ENCODE measurements at regions not wholly inside any gene's neighbourhood (a gene's known extent, or its start where the extent isn't known, plus 50 kb on each side); places are given as distances from the start of the nearest gene placed in this dataset.

GRCh38 chr20:23139524-23139923, 53.4 kb upstream of the CD93 start:
- no peaks in the 10 kb centered on the region for H3K9me3 ChIP-seq (ENCODE audit: control insufficient read depth in 4 of 4, low read length in 3 of 4)
- no peak overlapping the region for H3K4me3 ChIP-seq (ENCODE audit: low read depth in 1 of 3, low read length in 3 of 3)
- no peak for TF ChIP-seq MAX (IDR thresholded peaks at IDR 0.05)
- H3K27me3 ChIP-seq (ENCODE audit: control insufficient read depth in 4 of 4, insufficient read depth in 4 of 4, low read length in 3 of 4): no peaks in the 10 kb centered on the region
- no peak overlapping the region for H3K9ac ChIP-seq (ENCODE audit: low read depth in 1 of 2, low read length in 2 of 2)
- 82% methylated on average over 8 of the region's 8 CpGs for WGBS
- no peaks in the 10 kb centered on the region for H3K36me3 ChIP-seq (ENCODE audit: control insufficient read depth in 4 of 4, insufficient read depth in 3 of 4, low read depth in 1 of 4, low read length in 3 of 4)
- peaks cover 0 to 3% (median 2%) of the 10 kb centered on the region in 4 donors for H3K4me1 ChIP-seq (ENCODE audit: control insufficient read depth in 4 of 4, insufficient read depth in 4 of 4, low read length in 3 of 4)
- no peak overlapping the region for H3K27ac ChIP-seq (ENCODE audit: low read depth in 1 of 2, low read length in 2 of 2)
- no peak for DNase-seq (ENCODE audit: low spot score)

- peaks cover 0 to 3% (median 2%) of the 10 kb centered on the region in 4 donors for H3K4me1 ChIP-seq (ENCODE audit: control insufficient read depth in 4 of 4, insufficient read depth in 4 of 4, low read length in 3 of 4)
- H3K4me3 ChIP-seq (ENCODE audit: low read depth in 1 of 3, low read length in 3 of 3): no peak overlapping the region
- no peak overlapping the region for H3K27ac ChIP-seq (ENCODE audit: low read depth in 1 of 2, low read length in 2 of 2)
- no peaks in the 10 kb centered on the region for H3K9me3 ChIP-seq (ENCODE audit: control insufficient read depth in 4 of 4, low read length in 3 of 4)
- H3K27me3 ChIP-seq (ENCODE audit: control insufficient read depth in 4 of 4, insufficient read depth in 4 of 4, low read length in 3 of 4): no peaks in the 10 kb centered on the region
- H3K9ac ChIP-seq (ENCODE audit: low read depth in 1 of 2, low read length in 2 of 2): no peak overlapping the region
- no peak for DNase-seq (ENCODE audit: low spot score)
- no peaks in the 10 kb centered on the region for H3K36me3 ChIP-seq (ENCODE audit: control insufficient read depth in 4 of 4, insufficient read depth in 3 of 4, low read depth in 1 of 4, low read length in 3 of 4)
- no peak for TF ChIP-seq RAD21 (IDR thresholded peaks at IDR 0.05)
- no peak for TF ChIP-seq REST (IDR thresholded peaks at IDR 0.05)
- TF ChIP-seq ATF3 (IDR thresholded peaks at IDR 0.05): no peak
- no peak for TF ChIP-seq SP1 (IDR thresholded peaks at IDR 0.05)
- 87% methylated on average over 3 of the region's 3 CpGs for WGBS
Observed at GRCh38 chr20:23138682-23139081, 52.6 kb upstream of the CD93 start.

GRCh38 chr20:23138226-23138625, 52.1 kb upstream of the CD93 start:
- TF ChIP-seq EGR1 (IDR thresholded peaks at IDR 0.05; ENCODE audit: low read depth in 2 of 2) (no peak), RXRA (IDR thresholded peaks at IDR 0.05) (no peak), HNF4G (IDR thresholded peaks at IDR 0.05) (no peak), CTCF (IDR thresholded peaks at IDR 0.05; ENCODE audit: low read depth, low read length, missing input control) (no peak), YY1 (IDR thresholded peaks at IDR 0.05) (no peak), HNF4A (conservative IDR thresholded peaks at IDR 0.05) (no peak), ATF3 (IDR thresholded peaks at IDR 0.05) (no peak), FOXA2 (IDR thresholded peaks at IDR 0.05) (no peak), ZBTB33 (IDR thresholded peaks at IDR 0.05) (no peak), MAX (IDR thresholded peaks at IDR 0.05) (no peak)
- Histone ChIP-seq H3K4me1 (ENCODE audit: control insufficient read depth in 4 of 4, insufficient read depth in 4 of 4, low read length in 3 of 4) (peaks cover 0 to 3% (median 2%) of the 10 kb centered on the region in 4 donors), H3K36me3 (ENCODE audit: control insufficient read depth in 4 of 4, insufficient read depth in 3 of 4, low read depth in 1 of 4, low read length in 3 of 4) (no peaks in the 10 kb centered on the region), H3K4me3 (ENCODE audit: low read depth in 1 of 3, low read length in 3 of 3) (no peak overlapping the region), H3K9me3 (ENCODE audit: control insufficient read depth in 4 of 4, low read length in 3 of 4) (no peaks in the 10 kb centered on the region), H3K27me3 (ENCODE audit: control insufficient read depth in 4 of 4, insufficient read depth in 4 of 4, low read length in 3 of 4) (no peaks in the 10 kb centered on the region), H3K9ac (ENCODE audit: low read depth in 1 of 2, low read length in 2 of 2) (no peak overlapping the region), H3K27ac (ENCODE audit: low read depth in 1 of 2, low read length in 2 of 2) (no peak overlapping the region)
- WGBS: 66% methylated on average over 3 of the region's 3 CpGs
- DNase-seq (ENCODE audit: low spot score): no peak
